MM.1S (cell line): ENCODE measurements at regions not wholly inside any gene's neighbourhood (a gene's known extent, or its start where the extent isn't known, plus 50 kb on each side); places are given as distances from the start of the nearest gene placed in this dataset.

Experiments
- DNase-seq: peaks from one replicate; pipeline ENCODE4 v3.0.0-alpha.2; 2015
- H2AFZ ChIP-seq: fragments of 300-600 bp; sonication (generic); 2 replicates; pipeline ENCODE4 v1.6.0; 2016; ENCODE audit warnings: antibody characterized with exemption, low read length
- H3F3A ChIP-seq: fragments of 300-600 bp; sonication (generic); 2 replicates; pipeline ENCODE4 v1.6.1; 2016; ENCODE audit warnings: mild to moderate bottlenecking, antibody characterized with exemption, low read length, moderate library complexity, mixed read lengths; ENCODE audit not compliant: insufficient read depth
- H3K27ac ChIP-seq: fragments of 300-600 bp; sonication (generic); 2 replicates; pipeline ENCODE4 v1.5.1; 2016; ENCODE audit warnings: mild to moderate bottlenecking, low read length
- H3K27me3 ChIP-seq: fragments of 300-600 bp; sonication (generic); replicated peaks from 2 replicates; pipeline ENCODE4 v1.6.0; 2016; ENCODE audit warnings: low read length; ENCODE audit not compliant: insufficient read depth
- H3K36me3 ChIP-seq: fragments of 300-600 bp; sonication (generic); replicated peaks from 2 replicates; pipeline ENCODE4 v1.6.1; 2016; ENCODE audit warnings: mild to moderate bottlenecking, low read length, mixed read lengths; ENCODE audit not compliant: insufficient read depth
- H3K4me1 ChIP-seq: fragments of 300-600 bp; sonication (generic); 2 replicates; pipeline ENCODE4 v1.6.1; 2016; ENCODE audit warnings: low read length, mixed read lengths
- H3K4me2 ChIP-seq: fragments of 300-600 bp; sonication (generic); 2 replicates; pipeline ENCODE4 v1.6.0; 2016; ENCODE audit warnings: low read depth, low read length
- H3K4me3 ChIP-seq: fragments of 300-600 bp; sonication (generic); 2 replicates; pipeline ENCODE4 v1.5.1; 2016; ENCODE audit warnings: low read length, mixed read lengths
- H3K79me2 ChIP-seq: fragments of 300-600 bp; sonication (generic); 2 replicates; pipeline ENCODE4 v1.6.1; 2016; ENCODE audit warnings: mixed run types, low read length, mixed read lengths
- H3K9ac ChIP-seq: fragments of 300-600 bp; sonication (generic); 2 replicates; pipeline ENCODE4 v1.6.1; 2016; ENCODE audit warnings: low read length, mixed read lengths
- H3K9me2 ChIP-seq: fragments of 300-600 bp; sonication (generic); replicated peaks from 2 replicates; pipeline ENCODE4 v1.6.1; 2016; ENCODE audit warnings: mild to moderate bottlenecking, low read length, mixed read lengths; ENCODE audit not compliant: insufficient read depth
- H3K9me3 ChIP-seq: fragments of 300-600 bp; sonication (generic); replicated peaks from 2 replicates; pipeline ENCODE4 v1.6.1; 2016; ENCODE audit warnings: mild to moderate bottlenecking, low read length, mixed read lengths; ENCODE audit not compliant: insufficient read depth
- H4K20me1 ChIP-seq: fragments of 300-600 bp; sonication (generic); 2 replicates; pipeline ENCODE4 v1.6.1; 2016; ENCODE audit warnings: mild to moderate bottlenecking, low read length, moderate library complexity, mixed read lengths; ENCODE audit not compliant: insufficient read depth
- CTCF ChIP-seq: fragments of 300-600 bp; sonication (generic); IDR thresholded peaks from 2 replicates; pipeline ENCODE4 v1.5.1; 2016; ENCODE audit warnings: antibody characterized with exemption, low read length, mixed read lengths
- EZH2 ChIP-seq: fragments of 300-600 bp; sonication (generic); optimal IDR thresholded peaks from 2 replicates; pipeline ENCODE3; 2017; ENCODE audit warnings: low read depth, mild to moderate bottlenecking, antibody characterized with exemption, low read length, mixed read lengths
- EZH2phosphoT487 ChIP-seq: fragments of 300-600 bp; sonication (generic); IDR thresholded peaks from 2 replicates; pipeline ENCODE4 v1.6.1; 2018; ENCODE audit warnings: antibody characterized with exemption, low read length

- DNase-seq: peak; percentile 79
- TF ChIP-seq EZH2: no peak
- no peak for TF ChIP-seq CTCF
- H3K27ac ChIP-seq: no peak overlapping the region
- peak overlapping the region; percentile 29; the same call in 1 of the 2 replicates for H3K4me2 ChIP-seq
- no peaks in the 10 kb centered on the region for H3K36me3 ChIP-seq
- no peaks in the 10 kb centered on the region for H3F3A ChIP-seq
- H3K4me1 ChIP-seq: peaks cover 35% of the 10 kb centered on the region
- no peak overlapping the region for H3K9ac ChIP-seq
- no peaks in the 10 kb centered on the region for H4K20me1 ChIP-seq
- no peaks in the 10 kb centered on the region for H3K9me3 ChIP-seq
- H3K4me3 ChIP-seq: no peak overlapping the region
- no peaks in the 10 kb centered on the region for H3K79me2 ChIP-seq
- no peak overlapping the region for H2AFZ ChIP-seq
- H3K27me3 ChIP-seq: no peaks in the 10 kb centered on the region
- H3K9me2 ChIP-seq: no peaks in the 10 kb centered on the region
These were observed 142.7 kb downstream of the C5orf15 start for GRCh38 chr5:133825631-133826289.

GRCh38 chr5:133824661-133825254, 143.7 kb downstream of the C5orf15 start:
- peak; percentile 63 for DNase-seq
- Histone ChIP-seq H3K4me1 (peaks cover 30% of the 10 kb centered on the region), H3K36me3 (no peaks in the 10 kb centered on the region), H3K27me3 (no peaks in the 10 kb centered on the region), H4K20me1 (no peaks in the 10 kb centered on the region), H3K9me2 (no peaks in the 10 kb centered on the region), H3K9ac (no peak overlapping the region), H3K4me2 (no peak overlapping the region), H3K9me3 (no peaks in the 10 kb centered on the region), H3K79me2 (no peaks in the 10 kb centered on the region), H2AFZ (no peak overlapping the region), H3K27ac (no peak overlapping the region), H3F3A (no peaks in the 10 kb centered on the region), H3K4me3 (no peak overlapping the region)
- TF ChIP-seq EZH2phosphoT487 (no peak), CTCF (no peak), EZH2 (no peak)

- no peak for TF ChIP-seq CTCF
- no peak for TF ChIP-seq EZH2
- no peak for TF ChIP-seq EZH2phosphoT487
- Histone ChIP-seq H3K9ac (no peak overlapping the region), H3F3A (no peaks in the 10 kb centered on the region), H2AFZ (no peak overlapping the region), H3K27ac (no peak overlapping the region), H3K27me3 (no peaks in the 10 kb centered on the region), H3K4me1 (peaks cover 30% of the 10 kb centered on the region), H3K79me2 (no peaks in the 10 kb centered on the region), H3K4me2 (no peak overlapping the region), H3K36me3 (no peaks in the 10 kb centered on the region), H3K4me3 (no peak overlapping the region), H4K20me1 (no peaks in the 10 kb centered on the region), H3K9me2 (no peaks in the 10 kb centered on the region), H3K9me3 (no peaks in the 10 kb centered on the region)
- peak; percentile 5 for DNase-seq
These were observed 146.5 kb downstream of the C5orf15 start for GRCh38 chr5:133821889-133822288.
